Endothelial cell (in vitro differentiated cells): ENCODE measurements at regions not wholly inside any gene's neighbourhood (a gene's known extent, or its start where the extent isn't known, plus 50 kb on each side); places are given as distances from the start of the nearest gene placed in this dataset.

Experiments
- DNase-seq: peaks from one replicate; pipeline ENCODE4 v3.0.0; 2021; ENCODE audit warnings: low spot score
- H3K27ac Mint-ChIP-seq: one replicate; pipeline ENCODE4 v1.8.0; 2021; ENCODE audit warnings: mixed read lengths, inconsistent platforms; ENCODE audit not compliant: unreplicated experiment
- H3K27me3 Mint-ChIP-seq: one replicate; pipeline ENCODE4 v1.8.0; 2021; ENCODE audit warnings: mild to moderate bottlenecking, moderate library complexity, mixed read lengths, inconsistent platforms; ENCODE audit not compliant: unreplicated experiment
- H3K36me3 Mint-ChIP-seq: one replicate; pipeline ENCODE4 v1.8.0; 2021; ENCODE audit warnings: mild to moderate bottlenecking, low read depth, mixed read lengths, inconsistent platforms; ENCODE audit not compliant: unreplicated experiment
- H3K4me1 Mint-ChIP-seq: one replicate; pipeline ENCODE4 v1.8.0; 2021; ENCODE audit warnings: mild to moderate bottlenecking, mixed read lengths, inconsistent platforms; ENCODE audit not compliant: unreplicated experiment
- H3K4me3 Mint-ChIP-seq: one replicate; pipeline ENCODE4 v1.8.0; 2021; ENCODE audit warnings: mild to moderate bottlenecking, mixed read lengths, inconsistent platforms; ENCODE audit not compliant: unreplicated experiment
- H3K9me3 Mint-ChIP-seq: one replicate; pipeline ENCODE4 v1.8.0; 2021; ENCODE audit warnings: mixed read lengths, inconsistent platforms; ENCODE audit not compliant: unreplicated experiment
- TF ChIP-seq, protein P1 (sequence below): fragments of 200-600 bp; sonication (generic); IDR thresholded peaks from one replicate; pipeline ENCODE4 v1.5.0; 2021; ENCODE audit warnings: antibody characterized with exemption; ENCODE audit not compliant: unreplicated experiment

DNA sequence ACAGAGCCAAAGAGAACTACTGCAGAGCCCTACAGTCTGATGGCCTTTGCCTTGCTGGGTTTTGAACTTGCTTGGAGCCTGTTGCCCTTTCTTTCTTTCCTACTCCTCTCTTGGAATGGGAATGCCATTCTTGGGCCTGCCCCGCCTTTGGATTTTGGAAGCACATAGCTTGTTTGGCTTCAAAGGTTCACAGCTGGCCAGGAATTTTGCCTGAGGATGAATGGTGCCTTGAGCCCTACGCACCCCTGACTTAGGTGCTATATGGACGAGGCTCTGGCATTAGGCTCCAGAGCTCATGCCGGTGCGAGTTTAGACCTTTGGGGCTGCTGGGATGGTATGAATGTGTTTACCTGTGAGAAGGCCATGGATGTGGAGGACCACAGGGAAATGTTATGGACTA is 663.3 kb upstream of the HS6ST1 start:
- Mint-ChIP-seq H3K27me3 (peaks cover 2% of the 10 kb centered on the region), H3K9me3 (no peaks in the 10 kb centered on the region), H3K36me3 (no peaks in the 10 kb centered on the region), H3K4me3 (no peak overlapping the region), H3K27ac (no peak overlapping the region), H3K4me1 (peaks cover 19% of the 10 kb centered on the region)
- no peak for DNase-seq
- TF ChIP-seq, protein P1, sequence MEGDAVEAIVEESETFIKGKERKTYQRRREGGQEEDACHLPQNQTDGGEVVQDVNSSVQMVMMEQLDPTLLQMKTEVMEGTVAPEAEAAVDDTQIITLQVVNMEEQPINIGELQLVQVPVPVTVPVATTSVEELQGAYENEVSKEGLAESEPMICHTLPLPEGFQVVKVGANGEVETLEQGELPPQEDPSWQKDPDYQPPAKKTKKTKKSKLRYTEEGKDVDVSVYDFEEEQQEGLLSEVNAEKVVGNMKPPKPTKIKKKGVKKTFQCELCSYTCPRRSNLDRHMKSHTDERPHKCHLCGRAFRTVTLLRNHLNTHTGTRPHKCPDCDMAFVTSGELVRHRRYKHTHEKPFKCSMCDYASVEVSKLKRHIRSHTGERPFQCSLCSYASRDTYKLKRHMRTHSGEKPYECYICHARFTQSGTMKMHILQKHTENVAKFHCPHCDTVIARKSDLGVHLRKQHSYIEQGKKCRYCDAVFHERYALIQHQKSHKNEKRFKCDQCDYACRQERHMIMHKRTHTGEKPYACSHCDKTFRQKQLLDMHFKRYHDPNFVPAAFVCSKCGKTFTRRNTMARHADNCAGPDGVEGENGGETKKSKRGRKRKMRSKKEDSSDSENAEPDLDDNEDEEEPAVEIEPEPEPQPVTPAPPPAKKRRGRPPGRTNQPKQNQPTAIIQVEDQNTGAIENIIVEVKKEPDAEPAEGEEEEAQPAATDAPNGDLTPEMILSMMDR, result no peak

DNA sequence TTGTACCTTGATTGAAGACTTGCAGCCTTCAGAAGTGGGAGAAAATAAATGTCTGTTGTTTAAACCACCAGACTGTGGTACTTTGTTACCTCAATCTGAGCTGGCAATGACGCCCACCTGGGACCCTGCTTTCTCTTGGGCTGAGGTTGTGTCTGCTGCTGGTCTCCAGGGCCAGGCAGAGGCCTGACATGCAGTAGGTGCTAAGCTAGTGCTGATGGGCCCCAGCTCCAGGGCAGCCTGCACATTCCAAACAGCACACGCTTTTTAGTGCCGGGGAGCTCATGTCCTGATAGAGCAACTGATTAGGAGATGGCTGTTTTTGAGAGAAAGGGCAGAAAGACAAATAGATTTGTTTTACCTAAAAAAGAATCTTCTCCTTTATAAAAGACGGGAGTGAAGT is 664.0 kb upstream of the HS6ST1 start:
- no peak for DNase-seq
- Mint-ChIP-seq H3K4me1 (peaks cover 19% of the 10 kb centered on the region), H3K4me3 (no peak overlapping the region), H3K9me3 (no peaks in the 10 kb centered on the region), H3K36me3 (no peaks in the 10 kb centered on the region), H3K27me3 (peaks cover 2% of the 10 kb centered on the region), H3K27ac (no peak overlapping the region)
- TF ChIP-seq, protein P1, result no peak

DNA sequence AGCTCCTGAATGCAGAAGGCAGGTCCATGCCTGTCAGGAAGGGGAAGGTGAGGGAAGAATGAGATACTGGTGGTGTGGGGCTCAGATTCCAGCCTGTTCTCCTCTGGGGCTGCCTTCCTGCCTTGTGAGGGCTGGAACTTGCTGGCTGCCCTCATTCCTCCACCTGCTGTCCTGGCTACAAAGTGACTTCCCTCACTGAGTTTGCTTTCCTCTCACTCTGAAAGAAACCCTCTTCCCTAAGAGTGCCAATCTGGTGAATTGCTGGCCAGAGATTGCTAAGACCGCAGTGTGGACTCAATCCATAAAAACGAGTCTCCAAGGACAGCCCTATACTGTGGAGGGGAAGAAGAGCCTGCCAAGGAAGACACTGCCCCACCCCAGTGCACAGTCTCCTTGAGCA is 664.4 kb upstream of the HS6ST1 start:
- Mint-ChIP-seq H3K27me3 (peaks cover 3% of the 10 kb centered on the region), H3K4me3 (no peak overlapping the region), H3K9me3 (no peaks in the 10 kb centered on the region), H3K27ac (no peak overlapping the region), H3K4me1 (peaks cover 15% of the 10 kb centered on the region), H3K36me3 (no peaks in the 10 kb centered on the region)
- no peak for DNase-seq
- TF ChIP-seq, protein P1, result no peak

DNA sequence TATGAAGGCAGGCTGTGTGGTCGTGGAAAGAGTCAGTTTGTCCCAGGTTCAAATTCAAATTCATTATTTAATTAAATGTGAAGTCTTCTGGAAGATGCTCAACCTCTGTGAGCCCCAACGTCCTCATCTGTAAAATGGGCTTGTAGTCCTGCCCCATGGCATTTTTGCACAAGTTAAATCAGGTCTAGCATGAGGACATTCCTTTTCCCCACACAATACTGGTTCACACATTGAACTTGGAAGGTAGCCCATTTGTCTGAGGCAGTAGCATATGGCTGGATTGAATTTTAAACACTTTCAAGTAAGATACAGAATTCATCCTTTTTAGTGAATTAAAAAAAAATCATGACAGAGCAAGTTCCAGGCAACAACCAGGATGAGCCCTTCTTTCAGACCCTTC is 665.4 kb upstream of the HS6ST1 start:
- TF ChIP-seq, protein P1, result no peak
- DNase-seq, result no peak
- Mint-ChIP-seq H3K27ac (no peak overlapping the region), H3K4me3 (no peak overlapping the region), H3K9me3 (no peaks in the 10 kb centered on the region), H3K27me3 (peaks cover 3% of the 10 kb centered on the region), H3K4me1 (peaks cover 5% of the 10 kb centered on the region), H3K36me3 (no peaks in the 10 kb centered on the region)

DNA sequence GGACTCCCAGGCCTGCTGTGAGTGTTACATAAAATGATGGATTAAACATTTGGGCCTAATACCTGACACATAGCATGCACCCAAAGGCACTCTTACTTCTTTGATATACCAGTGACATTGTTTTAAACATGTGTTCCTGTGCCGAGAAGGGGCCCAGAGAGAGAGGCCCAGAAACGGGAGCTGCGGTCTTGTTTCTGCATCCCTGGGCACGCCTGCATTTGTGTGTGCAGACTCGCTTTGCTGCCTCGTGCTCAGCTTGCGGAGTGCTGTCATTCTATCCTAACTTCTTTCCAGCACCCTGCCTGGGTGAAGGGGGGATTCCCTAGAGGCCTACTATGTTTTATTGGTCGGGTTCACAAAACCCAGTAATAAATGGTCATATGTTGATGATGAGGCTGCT is 666.2 kb upstream of the HS6ST1 start:
- Mint-ChIP-seq H3K4me1 (peaks cover 3% of the 10 kb centered on the region), H3K4me3 (no peak overlapping the region), H3K9me3 (no peaks in the 10 kb centered on the region), H3K36me3 (no peaks in the 10 kb centered on the region), H3K27ac (no peak overlapping the region), H3K27me3 (peaks cover 6% of the 10 kb centered on the region)
- TF ChIP-seq, protein P1, result no peak
- no peak for DNase-seq
